ENCODE measurements at regions not wholly inside any gene's neighbourhood (a gene's known extent, or its start where the extent isn't known, plus 50 kb on each side); places are given as distances from the start of the nearest gene placed in this dataset.

- H3K4me2 ChIP-seq (ENCODE audit: low read depth, low read length, poor library complexity, severe bottlenecking) = no peak overlapping the region
- no peak overlapping the region for H3K9ac ChIP-seq (ENCODE audit: low read length)
- no peak overlapping the region for H3K4me3 ChIP-seq (ENCODE audit: low read length)
Observed at GRCh38 chr6:139894271-139894670, 519.8 kb upstream of the CITED2 start.

GRCh38 chr6:139891471-139891870 is 517.0 kb upstream of the CITED2 start:
- no peaks in the 10 kb centered on the region for H3K4me1 ChIP-seq (ENCODE audit: low read length)
- no peak overlapping the region for H3K27ac ChIP-seq (ENCODE audit: low read length)
- no peaks in the 10 kb centered on the region for H3K27me3 ChIP-seq (ENCODE audit: low read length)
- H3K79me2 ChIP-seq (ENCODE audit: low read length) = no peaks in the 10 kb centered on the region
- no peaks in the 10 kb centered on the region for H3K9me2 ChIP-seq (replicated peaks; ENCODE audit: insufficient read depth, low read length)
- H3K4me3 ChIP-seq (ENCODE audit: low read length) = no peak overlapping the region
- H3K36me3 ChIP-seq (ENCODE audit: insufficient read depth, low read length) = no peaks in the 10 kb centered on the region
- DNase-seq = no peak
- no peaks in the 10 kb centered on the region for H3K9me3 ChIP-seq (ENCODE audit: low read length)
- no peak overlapping the region for H3K9ac ChIP-seq (ENCODE audit: low read length)
- no peak overlapping the region for H3K4me2 ChIP-seq (ENCODE audit: low read depth, low read length, poor library complexity, severe bottlenecking)
- H4K20me1 ChIP-seq (ENCODE audit: insufficient read depth, low read depth, low read length) = no peaks in the 10 kb centered on the region
- no peak overlapping the region for H2AFZ ChIP-seq (ENCODE audit: low read length)

More at GRCh38 chr6:139894271-139894670, 519.8 kb upstream of the CITED2 start:
- Histone ChIP-seq H3K27me3 (ENCODE audit: low read length) (no peaks in the 10 kb centered on the region), H4K20me1 (ENCODE audit: insufficient read depth, low read depth, low read length) (no peaks in the 10 kb centered on the region), H3K9me3 (ENCODE audit: low read length) (no peaks in the 10 kb centered on the region), H3K79me2 (ENCODE audit: low read length) (no peaks in the 10 kb centered on the region), H3K27ac (ENCODE audit: low read length) (no peak overlapping the region), H3K36me3 (ENCODE audit: insufficient read depth, low read length) (no peaks in the 10 kb centered on the region), H3K4me1 (ENCODE audit: low read length) (no peaks in the 10 kb centered on the region), H2AFZ (ENCODE audit: low read length) (no peak overlapping the region), H3K9me2 (replicated peaks; ENCODE audit: insufficient read depth, low read length) (no peaks in the 10 kb centered on the region)
- DNase-seq = no peak

GRCh38 chr6:139888681-139889122 is 514.3 kb upstream of the CITED2 start:
- Histone ChIP-seq H3K27ac (ENCODE audit: low read length) (no peak overlapping the region), H2AFZ (ENCODE audit: low read length) (no peak overlapping the region), H3K4me1 (ENCODE audit: low read length) (no peaks in the 10 kb centered on the region), H3K9me3 (ENCODE audit: low read length) (no peaks in the 10 kb centered on the region), H3K27me3 (ENCODE audit: low read length) (no peaks in the 10 kb centered on the region), H4K20me1 (ENCODE audit: insufficient read depth, low read depth, low read length) (no peaks in the 10 kb centered on the region), H3K9ac (ENCODE audit: low read length) (no peak overlapping the region), H3K4me3 (ENCODE audit: low read length) (no peak overlapping the region), H3K36me3 (ENCODE audit: insufficient read depth, low read length) (no peaks in the 10 kb centered on the region), H3K9me2 (replicated peaks; ENCODE audit: insufficient read depth, low read length) (no peaks in the 10 kb centered on the region), H3K79me2 (ENCODE audit: low read length) (no peaks in the 10 kb centered on the region), H3K4me2 (ENCODE audit: low read depth, low read length, poor library complexity, severe bottlenecking) (no peak overlapping the region)
- no peak for DNase-seq

GRCh38 chr6:139887275-139887674 is 512.8 kb upstream of the CITED2 start:
- Histone ChIP-seq H3K79me2 (ENCODE audit: low read length) (no peaks in the 10 kb centered on the region), H3K4me1 (ENCODE audit: low read length) (peaks cover 6% of the 10 kb centered on the region), H3K27ac (ENCODE audit: low read length) (no peak overlapping the region), H3K27me3 (ENCODE audit: low read length) (no peaks in the 10 kb centered on the region), H2AFZ (ENCODE audit: low read length) (no peak overlapping the region), H3K4me2 (ENCODE audit: low read depth, low read length, poor library complexity, severe bottlenecking) (no peak overlapping the region), H4K20me1 (ENCODE audit: insufficient read depth, low read depth, low read length) (no peaks in the 10 kb centered on the region), H3K9me3 (ENCODE audit: low read length) (no peaks in the 10 kb centered on the region), H3K9me2 (replicated peaks; ENCODE audit: insufficient read depth, low read length) (no peaks in the 10 kb centered on the region), H3K36me3 (ENCODE audit: insufficient read depth, low read length) (no peaks in the 10 kb centered on the region), H3K4me3 (ENCODE audit: low read length) (no peak overlapping the region), H3K9ac (ENCODE audit: low read length) (no peak overlapping the region)
- no peak for DNase-seq

GRCh38 chr6:139886396-139886795 is 511.9 kb upstream of the CITED2 start:
- Histone ChIP-seq H3K4me2 (ENCODE audit: low read depth, low read length, poor library complexity, severe bottlenecking) (no peak overlapping the region), H3K9me2 (replicated peaks; ENCODE audit: insufficient read depth, low read length) (no peaks in the 10 kb centered on the region), H2AFZ (ENCODE audit: low read length) (no peak overlapping the region), H3K9ac (ENCODE audit: low read length) (no peak overlapping the region), H3K79me2 (ENCODE audit: low read length) (no peaks in the 10 kb centered on the region), H3K27ac (ENCODE audit: low read length) (no peak overlapping the region), H3K4me1 (ENCODE audit: low read length) (peaks cover 9% of the 10 kb centered on the region), H3K9me3 (ENCODE audit: low read length) (no peaks in the 10 kb centered on the region), H3K4me3 (ENCODE audit: low read length) (no peak overlapping the region), H3K36me3 (ENCODE audit: insufficient read depth, low read length) (no peaks in the 10 kb centered on the region), H3K27me3 (ENCODE audit: low read length) (no peaks in the 10 kb centered on the region), H4K20me1 (ENCODE audit: insufficient read depth, low read depth, low read length) (no peaks in the 10 kb centered on the region)
- no peak for DNase-seq

- Histone ChIP-seq H3K4me1 (ENCODE audit: low read length) (peaks cover 9% of the 10 kb centered on the region), H3K9ac (ENCODE audit: low read length) (no peak overlapping the region), H3K9me2 (replicated peaks; ENCODE audit: insufficient read depth, low read length) (no peaks in the 10 kb centered on the region), H3K79me2 (ENCODE audit: low read length) (no peaks in the 10 kb centered on the region), H4K20me1 (ENCODE audit: insufficient read depth, low read depth, low read length) (no peaks in the 10 kb centered on the region), H2AFZ (ENCODE audit: low read length) (no peak overlapping the region), H3K36me3 (ENCODE audit: insufficient read depth, low read length) (no peaks in the 10 kb centered on the region), H3K4me2 (ENCODE audit: low read depth, low read length, poor library complexity, severe bottlenecking) (no peak overlapping the region), H3K9me3 (ENCODE audit: low read length) (no peaks in the 10 kb centered on the region), H3K27ac (ENCODE audit: low read length) (no peak overlapping the region), H3K27me3 (ENCODE audit: low read length) (no peaks in the 10 kb centered on the region), H3K4me3 (ENCODE audit: low read length) (no peak overlapping the region)
- no peak for DNase-seq
Observed at GRCh38 chr6:139885909-139886308, 511.5 kb upstream of the CITED2 start.

DNA sequence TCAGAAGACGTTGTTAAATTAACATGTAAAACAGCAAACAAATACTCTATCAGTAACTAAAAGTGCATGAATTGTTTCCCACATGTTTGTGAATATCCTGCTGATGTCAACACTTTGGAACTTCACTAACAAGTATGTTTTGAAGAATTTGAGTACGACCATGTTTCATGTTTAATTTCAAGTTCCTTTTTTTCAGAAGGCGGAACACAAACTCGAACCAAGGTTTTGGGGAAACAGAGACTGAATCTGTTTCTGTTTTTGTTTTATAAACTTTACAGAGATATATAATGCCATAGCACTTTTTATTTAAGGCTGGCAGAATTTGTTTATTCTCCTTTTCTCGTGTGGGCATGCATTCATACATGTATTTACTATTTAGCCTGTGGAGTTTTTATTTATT is 509.3 kb upstream of the CITED2 start:
- H3K27me3 ChIP-seq (ENCODE audit: low read length) = no peaks in the 10 kb centered on the region
- H3K27ac ChIP-seq (ENCODE audit: low read length) = no peak overlapping the region
- H3K4me2 ChIP-seq (ENCODE audit: low read depth, low read length, poor library complexity, severe bottlenecking) = no peak overlapping the region
- H2AFZ ChIP-seq (ENCODE audit: low read length) = 0 out of 2 replicates have a peak overlapping the region, but pooled peaks have one; percentile 11
- peaks cover 9% of the 10 kb centered on the region for H3K4me1 ChIP-seq (ENCODE audit: low read length)
- H3K9me2 ChIP-seq (replicated peaks; ENCODE audit: insufficient read depth, low read length) = no peaks in the 10 kb centered on the region
- H4K20me1 ChIP-seq (ENCODE audit: insufficient read depth, low read depth, low read length) = no peaks in the 10 kb centered on the region
- no peak overlapping the region for H3K4me3 ChIP-seq (ENCODE audit: low read length)
- no peaks in the 10 kb centered on the region for H3K79me2 ChIP-seq (ENCODE audit: low read length)
- peak; percentile 36 for DNase-seq
- H3K9me3 ChIP-seq (ENCODE audit: low read length) = no peaks in the 10 kb centered on the region
- H3K36me3 ChIP-seq (ENCODE audit: insufficient read depth, low read length) = no peaks in the 10 kb centered on the region
- no peak overlapping the region for H3K9ac ChIP-seq (ENCODE audit: low read length)

GRCh38 chr6:139882977-139883728 is 508.7 kb upstream of the CITED2 start:
- no peak for DNase-seq
- Histone ChIP-seq H3K9me2 (replicated peaks; ENCODE audit: insufficient read depth, low read length) (no peaks in the 10 kb centered on the region), H2AFZ (ENCODE audit: low read length) (0 out of 2 replicates have a peak overlapping the region, but pooled peaks have one; percentile 11), H3K9me3 (ENCODE audit: low read length) (no peaks in the 10 kb centered on the region), H3K79me2 (ENCODE audit: low read length) (no peaks in the 10 kb centered on the region), H3K9ac (ENCODE audit: low read length) (no peak overlapping the region), H3K36me3 (ENCODE audit: insufficient read depth, low read length) (no peaks in the 10 kb centered on the region), H3K4me2 (ENCODE audit: low read depth, low read length, poor library complexity, severe bottlenecking) (no peak overlapping the region), H3K4me3 (ENCODE audit: low read length) (no peak overlapping the region), H3K27ac (ENCODE audit: low read length) (no peak overlapping the region), H3K4me1 (ENCODE audit: low read length) (peaks cover 9% of the 10 kb centered on the region), H3K27me3 (ENCODE audit: low read length) (no peaks in the 10 kb centered on the region), H4K20me1 (ENCODE audit: insufficient read depth, low read depth, low read length) (no peaks in the 10 kb centered on the region)

Measured in Karpas-422 (cell line).